ENCODE measurements at regions not wholly inside any gene's neighbourhood (a gene's known extent, or its start where the extent isn't known, plus 50 kb on each side); places are given as distances from the start of the nearest gene placed in this dataset.
"Not testable (repeated sequence)": the region's sequence is repeated elsewhere in the genome, so short reads cannot be mapped to it uniquely, and the experiment has no call there.

- TF ChIP-seq CTCF (IDR thresholded peaks at IDR 0.05; ENCODE audit: low read depth, low read length), result no peak
- H3K4me3 ChIP-seq (ENCODE audit: low read depth, low read length), result no peak overlapping the region
These were observed 127.8 kb downstream of the MRPL57 start for GRCh38 chr13:21304256-21304655.

DNA sequence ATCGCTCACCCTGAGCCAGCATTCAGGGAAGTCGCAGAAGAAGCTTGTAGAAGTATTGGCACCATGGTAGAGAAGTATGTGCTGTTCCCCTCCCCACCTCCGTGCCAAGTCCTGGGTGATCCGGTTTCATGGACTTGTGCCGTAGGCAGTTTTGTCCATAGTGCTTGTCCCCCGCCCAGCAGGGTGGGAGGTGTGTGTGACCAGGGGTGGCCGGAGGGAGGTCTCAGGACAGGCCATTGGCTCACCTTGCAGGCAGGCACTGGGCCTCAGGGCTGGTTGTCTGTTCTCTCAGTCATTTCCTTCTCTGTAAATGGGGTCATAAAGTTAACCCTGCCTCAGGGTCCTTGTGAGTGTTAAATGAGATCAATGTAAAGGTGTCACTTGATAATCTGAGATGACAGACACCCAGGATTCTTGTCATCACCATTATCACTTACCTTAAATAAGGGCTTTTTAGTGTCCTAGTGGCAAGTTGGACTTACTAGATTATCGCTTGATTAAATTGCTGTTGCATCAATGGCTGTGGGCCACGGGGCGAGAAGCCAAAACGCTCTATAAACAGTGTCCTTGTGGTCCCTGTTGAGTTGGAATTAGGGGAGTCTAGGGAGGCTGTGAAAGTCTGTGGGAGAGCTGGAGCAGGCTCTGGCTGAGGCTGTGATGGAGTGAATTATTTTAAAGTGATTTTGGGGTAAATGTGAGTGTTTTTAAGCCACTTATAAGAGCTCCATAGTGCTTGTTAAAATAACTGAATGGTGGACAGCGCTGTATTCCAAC, 130.0 kb downstream of the MRPL57 start:
- H3K4me3 ChIP-seq (ENCODE audit: low read depth, low read length), result not testable (repeated sequence)

DNA sequence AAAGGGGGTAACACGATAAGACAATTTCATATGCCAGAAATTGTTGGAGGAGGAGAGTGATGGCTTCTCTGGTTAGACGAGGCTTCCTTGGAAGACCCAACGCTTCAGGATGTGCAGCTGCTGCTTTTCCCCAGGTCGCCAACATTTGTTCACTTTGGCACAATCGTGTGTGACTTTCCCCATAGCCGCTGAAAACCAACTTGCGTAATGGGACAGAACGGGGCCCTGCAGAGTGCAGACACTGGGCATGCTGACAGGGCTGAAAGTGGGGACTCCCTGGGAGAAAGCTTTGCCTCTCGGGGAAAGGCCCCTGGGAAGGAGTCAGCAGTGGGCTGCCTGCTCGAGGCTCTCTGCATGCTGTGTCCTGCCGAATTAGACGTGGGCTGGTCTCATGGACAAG, 130.7 kb downstream of the MRPL57 start:
- H3K4me3 ChIP-seq (ENCODE audit: low read depth, low read length), result not testable (repeated sequence)

- H3K4me3 ChIP-seq (ENCODE audit: low read depth, low read length), result no peak overlapping the region
- no peak for TF ChIP-seq CTCF (IDR thresholded peaks at IDR 0.05; ENCODE audit: low read depth, low read length)
These were observed 132.4 kb downstream of the MRPL57 start for GRCh38 chr13:21308906-21309305.

DNA sequence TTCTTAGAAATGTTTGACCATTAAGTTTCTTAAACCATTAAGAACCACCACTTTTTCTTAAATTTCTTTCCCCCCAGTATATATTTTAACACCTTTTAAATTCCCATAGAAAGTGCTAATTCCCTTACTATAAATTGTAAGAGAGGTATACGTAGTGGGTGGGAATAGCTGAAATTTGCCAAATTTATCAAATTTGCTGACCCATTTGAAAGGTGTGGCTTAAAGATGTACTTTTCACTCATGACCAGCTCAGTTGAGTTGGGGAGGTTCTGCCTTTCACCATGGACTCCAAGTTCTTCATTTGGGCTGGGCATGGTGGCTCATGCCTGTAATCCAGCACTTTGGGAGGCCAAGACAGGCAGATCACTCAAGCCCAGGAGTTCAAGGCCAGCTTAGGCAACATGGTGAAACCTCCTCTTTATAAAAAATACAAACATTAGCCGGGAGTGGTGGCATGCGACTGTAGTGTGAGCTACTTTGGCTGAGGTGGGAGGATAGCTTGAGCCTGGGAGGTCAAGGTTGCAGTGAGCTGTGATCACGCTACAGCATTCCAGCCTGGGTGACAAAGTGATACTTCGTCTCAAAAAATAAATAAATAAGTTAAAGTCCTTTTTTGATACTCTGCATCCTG, 133.2 kb downstream of the MRPL57 start:
- TF ChIP-seq CTCF (IDR thresholded peaks at IDR 0.05; ENCODE audit: low read depth, low read length), result no peak
- H3K4me3 ChIP-seq (ENCODE audit: low read depth, low read length), result no peak overlapping the region

GRCh38 chr13:21310220-21310619, 133.8 kb downstream of the MRPL57 start:
- no peak for TF ChIP-seq CTCF (IDR thresholded peaks at IDR 0.05; ENCODE audit: low read depth, low read length)

GRCh38 chr13:21314976-21315375, 138.5 kb downstream of the MRPL57 start:
- H3K4me3 ChIP-seq (ENCODE audit: low read depth, low read length), result not testable (repeated sequence)

More at GRCh38 chr13:21310220-21310619, 133.8 kb downstream of the MRPL57 start:
- no peak overlapping the region for H3K4me3 ChIP-seq (ENCODE audit: low read depth, low read length)

DNA sequence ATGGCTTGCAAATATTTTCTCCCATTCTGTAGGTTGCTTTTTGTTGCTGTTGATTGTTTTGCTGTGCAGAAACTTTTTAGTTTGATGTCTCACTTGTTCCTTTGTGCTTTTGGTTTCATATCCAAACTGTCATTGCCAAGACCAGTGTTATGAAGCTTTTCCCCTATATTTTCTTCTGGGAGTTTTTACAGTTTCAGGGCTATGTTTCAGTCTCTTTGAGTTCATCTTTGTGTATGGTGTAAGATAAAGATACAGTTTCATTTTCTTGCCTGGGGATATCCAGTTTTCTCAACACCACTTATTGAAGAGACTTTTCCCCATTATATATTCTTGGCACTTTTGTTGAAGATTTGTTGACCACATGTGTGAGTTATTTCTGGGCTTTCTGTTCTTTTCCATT, 139.9 kb downstream of the MRPL57 start:
- TF ChIP-seq CTCF (IDR thresholded peaks at IDR 0.05; ENCODE audit: low read depth, low read length), result no peak
- no peak overlapping the region for H3K4me3 ChIP-seq (ENCODE audit: low read depth, low read length)

Measured in WI38 (cell line).